ENCODE measurements at regions not wholly inside any gene's neighbourhood (a gene's known extent, or its start where the extent isn't known, plus 50 kb on each side); places are given as distances from the start of the nearest gene placed in this dataset.

DNA sequence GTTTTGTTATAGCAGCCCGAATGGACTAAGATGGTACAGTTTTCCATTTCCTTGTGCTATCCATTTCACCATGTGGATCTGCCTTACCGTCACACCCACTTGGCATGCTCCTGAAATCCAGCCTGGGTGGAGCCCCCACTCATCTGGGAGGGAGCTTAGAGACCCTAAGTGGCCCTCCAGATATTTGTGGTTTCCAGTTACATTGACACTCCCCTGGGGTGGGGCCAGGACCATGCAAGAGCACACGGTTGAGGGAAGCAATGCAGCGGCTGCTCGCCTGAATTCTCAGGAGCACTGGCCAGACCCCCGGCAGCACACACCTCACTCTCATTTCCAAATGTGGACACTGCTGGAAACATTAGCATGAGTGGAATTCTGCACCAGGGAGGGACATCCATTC, 231.1 kb downstream of the UTP18 start:
- no peak for DNase-seq (ENCODE audit: low spot score)

DNA sequence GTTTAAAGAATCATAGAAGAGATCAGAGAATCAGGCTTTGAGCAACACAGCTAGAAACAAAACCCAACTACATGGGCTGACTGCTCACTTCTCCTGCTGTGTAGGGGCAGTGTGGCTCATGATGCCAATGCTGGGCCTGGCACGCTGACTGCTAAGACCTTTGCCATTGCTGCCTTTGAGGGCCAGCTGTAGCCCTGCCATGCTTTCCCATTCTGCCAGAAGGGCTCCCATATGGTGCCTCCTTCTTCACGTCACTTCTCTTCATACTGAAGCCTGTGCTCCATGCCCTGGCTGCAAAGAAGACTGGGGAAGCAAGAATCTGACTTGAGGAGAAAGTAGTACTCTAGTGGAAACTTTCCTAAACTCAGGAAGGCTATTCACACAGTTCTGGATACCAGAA, 232.9 kb downstream of the UTP18 start:
- DNase-seq (ENCODE audit: low spot score): no peak

DNA sequence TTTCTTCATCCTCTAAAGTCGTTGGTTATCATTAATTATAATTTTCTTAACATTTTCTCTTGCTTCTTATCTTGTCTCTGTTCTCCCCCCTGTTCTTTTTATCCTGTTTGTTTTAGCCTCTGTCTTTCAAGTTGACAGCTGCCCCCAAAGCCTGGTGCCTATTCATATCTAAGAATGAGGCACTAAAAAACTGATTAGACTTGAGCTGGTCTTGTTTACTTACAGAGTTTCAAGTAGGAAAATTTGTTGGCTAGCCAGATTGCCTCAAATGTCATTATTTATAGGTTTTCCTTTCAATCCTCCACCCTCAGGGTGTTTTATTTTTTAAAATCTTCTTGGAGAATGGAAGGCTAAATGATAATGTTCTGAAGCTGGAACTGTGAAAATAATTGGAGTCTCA, 236.0 kb downstream of the UTP18 start:
- DNase-seq (ENCODE audit: low spot score): no peak

DNA sequence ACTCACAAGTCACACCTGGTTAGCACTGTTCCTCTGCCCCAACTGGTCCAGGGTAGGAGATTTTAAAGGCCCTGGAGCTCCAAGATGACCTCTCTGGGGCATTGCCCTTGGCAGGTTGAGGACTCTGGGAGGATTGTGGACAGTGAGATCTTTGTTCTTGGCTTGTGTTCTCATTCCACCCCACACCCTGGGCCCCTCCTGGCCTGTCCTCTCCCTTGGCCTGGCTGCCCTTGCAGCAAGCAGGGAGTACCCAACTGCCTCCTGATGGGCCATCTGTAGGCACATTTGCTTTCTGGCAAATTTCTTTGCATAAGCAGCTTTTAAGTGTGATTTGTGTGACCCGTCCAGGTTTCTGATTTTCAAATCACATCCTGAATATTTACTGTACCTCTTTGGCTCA, 239.6 kb downstream of the UTP18 start:
- DNase-seq (ENCODE audit: low spot score): no peak

GRCh38 chr17:51500454-51500853, 240.1 kb downstream of the UTP18 start:
- DNase-seq (ENCODE audit: low spot score): no peak

- DNase-seq (ENCODE audit: low spot score): no peak
These were observed 245.1 kb downstream of the UTP18 start for GRCh38 chr17:51505450-51505849.

DNA sequence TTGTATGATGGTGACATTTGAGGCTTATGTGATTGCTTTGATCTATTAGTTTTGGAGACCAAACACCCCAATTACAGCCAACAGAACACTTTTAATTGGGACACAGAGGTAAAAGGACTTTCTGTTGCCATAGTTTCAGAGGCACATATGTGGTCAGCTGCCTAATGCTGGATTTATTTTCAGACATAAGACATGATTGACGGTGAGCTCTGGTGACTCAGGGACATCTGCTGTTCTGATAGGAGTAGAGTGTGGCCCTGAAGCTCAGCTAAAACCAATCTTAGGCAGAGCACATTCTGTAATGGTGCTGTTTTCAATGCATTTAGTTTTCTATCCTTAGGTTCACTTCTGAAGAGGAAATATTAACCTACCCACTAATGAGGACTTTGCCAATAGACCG, 247.1 kb downstream of the UTP18 start:
- no peak for DNase-seq (ENCODE audit: low spot score)

- no peak for DNase-seq (ENCODE audit: low spot score)
These were observed 247.7 kb downstream of the UTP18 start for GRCh38 chr17:51508048-51508447.

DNA sequence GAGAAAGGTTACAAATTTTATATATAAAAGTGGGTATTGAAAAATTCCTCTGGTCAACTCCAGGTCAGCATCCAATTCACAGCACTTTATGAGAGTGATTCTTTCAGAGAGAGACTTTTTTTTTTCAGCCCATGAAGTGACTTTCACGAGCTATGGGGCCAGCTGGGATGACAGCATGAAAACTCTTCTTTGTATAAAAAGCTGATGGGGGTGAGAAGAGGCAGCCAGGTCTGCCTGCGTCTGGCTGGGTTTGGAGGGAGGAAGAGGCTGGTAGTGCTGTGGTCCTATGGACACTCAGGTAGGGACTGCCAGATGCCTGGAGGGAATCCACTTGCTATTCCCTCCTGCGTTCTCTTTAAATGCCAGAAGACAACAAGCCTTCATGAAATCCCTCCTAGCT, 250.6 kb downstream of the UTP18 start:
- DNase-seq (ENCODE audit: low spot score): no peak

GRCh38 chr17:51512220-51512907, 252.0 kb downstream of the UTP18 start:
- no peak for DNase-seq (ENCODE audit: low spot score)

DNA sequence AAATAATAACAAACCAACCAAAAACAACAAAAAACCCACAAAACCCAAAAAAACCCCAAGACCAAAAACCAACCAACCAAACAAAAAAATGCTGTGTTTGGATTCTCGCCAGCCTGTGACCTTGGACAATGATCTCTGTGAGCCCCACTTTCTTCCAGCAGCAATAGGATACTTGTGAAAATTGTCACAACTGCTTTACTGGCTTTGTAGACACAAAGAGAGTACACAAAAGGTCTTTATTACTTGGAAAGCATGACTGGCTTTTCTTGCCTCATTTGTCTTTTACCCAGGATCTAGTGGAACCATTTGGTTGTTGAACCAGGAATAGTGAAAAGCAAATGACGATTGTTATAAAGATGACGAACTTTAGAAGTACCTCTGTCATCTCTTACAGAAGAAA, 256.6 kb downstream of the UTP18 start:
- no peak for DNase-seq (ENCODE audit: low spot score)

DNA sequence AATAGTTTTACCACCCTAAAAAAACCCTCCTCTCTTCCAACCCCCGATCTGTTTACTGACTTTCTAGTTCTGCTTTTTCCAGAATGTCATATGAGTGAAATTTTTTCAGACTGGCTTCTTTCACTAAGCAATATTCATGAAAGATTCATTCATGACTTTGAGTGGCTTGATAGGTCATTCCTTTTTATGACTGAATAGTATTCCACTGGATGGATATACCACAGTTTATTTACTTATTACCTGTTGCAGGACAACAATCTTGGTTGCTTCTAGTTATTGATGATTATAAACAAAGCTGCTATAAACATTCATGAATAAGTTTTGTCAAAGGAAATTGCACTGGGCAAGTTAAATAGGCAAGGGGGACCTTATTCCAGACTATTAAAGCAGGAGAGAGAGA, 264.2 kb downstream of the UTP18 start:
- no peak for DNase-seq (ENCODE audit: low spot score)

GRCh38 chr17:51526507-51526906, 266.2 kb downstream of the UTP18 start:
- no peak for DNase-seq (ENCODE audit: low spot score)

GRCh38 chr17:51527225-51527982, 267.1 kb downstream of the UTP18 start:
- DNase-seq (ENCODE audit: low spot score): no peak

DNA sequence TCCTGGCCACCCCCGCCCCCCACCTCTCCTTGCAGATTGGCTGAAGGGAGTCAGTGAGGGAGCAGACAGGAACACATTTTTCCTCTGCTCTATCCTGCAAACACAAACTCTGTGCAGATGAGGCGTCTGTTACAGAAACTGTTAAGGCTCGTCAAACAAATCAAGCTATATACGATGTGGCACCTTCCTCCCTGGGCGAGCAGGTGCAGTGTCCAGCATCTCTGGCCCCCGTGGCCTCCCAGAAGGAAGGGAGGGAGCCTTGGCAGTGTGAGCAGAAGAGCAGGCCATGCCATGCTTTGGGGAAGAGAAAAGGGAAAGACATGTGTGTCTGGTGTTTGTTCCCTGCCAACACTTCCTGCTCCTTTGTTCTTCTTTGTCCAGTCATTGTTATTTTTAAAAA, 267.8 kb downstream of the UTP18 start:
- no peak for DNase-seq (ENCODE audit: low spot score)

DNA sequence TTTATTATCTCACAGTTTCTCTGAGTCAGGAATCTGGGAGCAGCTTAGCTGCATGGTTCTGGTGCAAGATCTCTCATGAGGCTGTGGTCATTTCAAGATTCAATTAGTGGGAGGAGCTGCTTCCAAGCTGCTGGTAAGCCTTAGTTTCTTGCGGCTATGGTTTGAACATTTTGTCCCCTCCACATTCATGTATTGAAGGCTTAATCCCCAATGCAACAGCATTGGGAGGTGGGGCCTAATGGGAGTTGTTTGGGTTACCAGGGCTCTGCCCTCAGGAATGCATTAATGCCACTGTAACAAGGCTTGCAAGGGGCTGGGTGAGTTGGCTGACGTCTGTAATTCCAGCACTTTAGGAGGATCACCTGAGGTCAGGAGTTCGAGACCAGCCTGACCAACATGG, 272.9 kb downstream of the UTP18 start:
- DNase-seq (ENCODE audit: low spot score): peak; percentile 62

- no peak for DNase-seq (ENCODE audit: low spot score)
These were observed 273.5 kb downstream of the UTP18 start for GRCh38 chr17:51533821-51534220.

GRCh38 chr17:51536627-51537026, 276.3 kb downstream of the UTP18 start:
- no peak for DNase-seq (ENCODE audit: low spot score)

- no peak for DNase-seq (ENCODE audit: low spot score)
These were observed 277.7 kb downstream of the UTP18 start for GRCh38 chr17:51537996-51538550.

- DNase-seq (ENCODE audit: low spot score): no peak
These were observed 279.8 kb downstream of the UTP18 start for GRCh38 chr17:51540151-51540550.

- no peak for DNase-seq (ENCODE audit: low spot score)
These were observed 280.9 kb downstream of the UTP18 start for GRCh38 chr17:51541215-51541614.

DNA sequence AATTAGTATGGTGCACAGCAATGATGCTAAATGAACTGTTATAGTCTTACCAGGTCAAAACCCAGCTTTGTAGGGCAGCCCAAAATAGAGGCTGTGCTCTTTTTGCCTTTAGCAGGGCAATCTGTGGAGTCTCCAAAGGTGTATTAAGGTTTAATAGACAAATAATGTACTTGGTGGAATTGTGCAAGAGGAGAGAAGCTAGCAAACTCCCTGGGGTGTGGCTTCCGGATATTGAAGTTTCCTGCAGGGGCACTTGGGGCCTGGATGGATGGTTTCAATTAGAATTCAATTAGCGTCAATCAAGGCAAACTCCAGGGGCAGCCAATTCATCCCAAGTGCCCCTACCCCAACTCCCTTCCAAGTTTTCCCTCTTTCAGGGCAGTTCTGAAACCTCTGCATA, 285.8 kb downstream of the UTP18 start:
- DNase-seq (ENCODE audit: low spot score): no peak

DNA sequence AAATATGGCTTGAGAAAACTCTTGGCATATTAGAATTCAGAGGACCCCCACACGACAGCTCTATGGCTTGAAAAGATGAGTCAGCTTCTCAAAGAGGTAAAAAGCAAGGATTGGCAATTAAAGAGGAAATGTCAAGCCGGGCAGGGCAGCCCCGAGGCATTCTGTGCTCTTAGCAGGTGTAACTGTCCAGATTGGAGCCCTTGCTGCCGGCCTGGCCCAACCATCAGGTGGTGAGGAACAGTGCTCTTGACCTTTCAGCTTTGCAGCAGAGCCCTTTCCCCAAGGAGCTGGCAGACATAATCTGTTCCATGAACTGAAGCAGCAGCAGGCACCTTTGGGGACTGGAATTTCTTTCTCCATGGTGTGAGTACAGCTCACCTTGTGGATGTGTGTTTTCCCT, 287.8 kb downstream of the UTP18 start:
- no peak for DNase-seq (ENCODE audit: low spot score)

GRCh38 chr17:51555153-51555552, 294.8 kb downstream of the UTP18 start:
- no peak for DNase-seq (ENCODE audit: low spot score)
